Ishikawa (cell line): ENCODE measurements at regions not wholly inside any gene's neighbourhood (a gene's known extent, or its start where the extent isn't known, plus 50 kb on each side); places are given as distances from the start of the nearest gene placed in this dataset.

Experiments used
- CEBPB ChIP-seq: IDR thresholded peaks from 2 replicates; pipeline ENCODE4 v1.6.1; 2012
- CREB1 ChIP-seq: IDR thresholded peaks from 2 replicates; pipeline ENCODE4 v1.6.1; 2012; ENCODE audit warnings: low read depth
- EGR1 ChIP-seq: IDR thresholded peaks from 2 replicates; pipeline ENCODE4 v1.6.1; 2012
- EP300 ChIP-seq: IDR thresholded peaks from 2 replicates; pipeline ENCODE4 v1.6.1; 2012; ENCODE audit warnings: borderline replicate concordance
- FOXM1 ChIP-seq: IDR thresholded peaks from 2 replicates; pipeline ENCODE4 v1.6.1; 2012; ENCODE audit warnings: low read depth, borderline replicate concordance
- MAX ChIP-seq: IDR thresholded peaks from 2 replicates; pipeline ENCODE4 v1.6.1; 2012
- NFIC ChIP-seq: IDR thresholded peaks from 2 replicates; pipeline ENCODE4 v1.6.1; 2012
- RAD21 ChIP-seq: IDR thresholded peaks from 2 replicates; pipeline ENCODE4 v1.6.1; 2012; ENCODE audit warnings: low read depth
- TAF1 ChIP-seq: IDR thresholded peaks from 2 replicates; pipeline ENCODE4 v1.6.1; 2012; ENCODE audit warnings: low read depth, mild to moderate bottlenecking
- TCF12 ChIP-seq: IDR thresholded peaks from 2 replicates; pipeline ENCODE4 v1.6.1; 2012; ENCODE audit warnings: low read depth
- TEAD4 ChIP-seq: IDR thresholded peaks from 2 replicates; pipeline ENCODE4 v1.6.1; 2012
- YY1 ChIP-seq: IDR thresholded peaks from 2 replicates; pipeline ENCODE4 v1.6.1; 2012; ENCODE audit warnings: low read depth
- ZBTB7A ChIP-seq: IDR thresholded peaks from 2 replicates; pipeline ENCODE4 v1.6.1; 2012; ENCODE audit warnings: low read depth
- TF ChIP-seq, protein P1 (sequence below): IDR thresholded peaks from 2 replicates; pipeline ENCODE4 v1.6.1; 2012; ENCODE audit warnings: low read depth, mild to moderate bottlenecking
- TF ChIP-seq, protein P2 (sequence below): IDR thresholded peaks from 2 replicates; pipeline ENCODE4 v1.6.1; 2012

- TF ChIP-seq, protein P1, sequence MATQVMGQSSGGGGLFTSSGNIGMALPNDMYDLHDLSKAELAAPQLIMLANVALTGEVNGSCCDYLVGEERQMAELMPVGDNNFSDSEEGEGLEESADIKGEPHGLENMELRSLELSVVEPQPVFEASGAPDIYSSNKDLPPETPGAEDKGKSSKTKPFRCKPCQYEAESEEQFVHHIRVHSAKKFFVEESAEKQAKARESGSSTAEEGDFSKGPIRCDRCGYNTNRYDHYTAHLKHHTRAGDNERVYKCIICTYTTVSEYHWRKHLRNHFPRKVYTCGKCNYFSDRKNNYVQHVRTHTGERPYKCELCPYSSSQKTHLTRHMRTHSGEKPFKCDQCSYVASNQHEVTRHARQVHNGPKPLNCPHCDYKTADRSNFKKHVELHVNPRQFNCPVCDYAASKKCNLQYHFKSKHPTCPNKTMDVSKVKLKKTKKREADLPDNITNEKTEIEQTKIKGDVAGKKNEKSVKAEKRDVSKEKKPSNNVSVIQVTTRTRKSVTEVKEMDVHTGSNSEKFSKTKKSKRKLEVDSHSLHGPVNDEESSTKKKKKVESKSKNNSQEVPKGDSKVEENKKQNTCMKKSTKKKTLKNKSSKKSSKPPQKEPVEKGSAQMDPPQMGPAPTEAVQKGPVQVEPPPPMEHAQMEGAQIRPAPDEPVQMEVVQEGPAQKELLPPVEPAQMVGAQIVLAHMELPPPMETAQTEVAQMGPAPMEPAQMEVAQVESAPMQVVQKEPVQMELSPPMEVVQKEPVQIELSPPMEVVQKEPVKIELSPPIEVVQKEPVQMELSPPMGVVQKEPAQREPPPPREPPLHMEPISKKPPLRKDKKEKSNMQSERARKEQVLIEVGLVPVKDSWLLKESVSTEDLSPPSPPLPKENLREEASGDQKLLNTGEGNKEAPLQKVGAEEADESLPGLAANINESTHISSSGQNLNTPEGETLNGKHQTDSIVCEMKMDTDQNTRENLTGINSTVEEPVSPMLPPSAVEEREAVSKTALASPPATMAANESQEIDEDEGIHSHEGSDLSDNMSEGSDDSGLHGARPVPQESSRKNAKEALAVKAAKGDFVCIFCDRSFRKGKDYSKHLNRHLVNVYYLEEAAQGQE, result no peak
- TF ChIP-seq RAD21, result no peak
- TF ChIP-seq CREB1, result no peak
- TF ChIP-seq MAX, result no peak
- no peak for TF ChIP-seq TAF1
- TF ChIP-seq CEBPB, result no peak
- no peak for TF ChIP-seq TCF12
- TF ChIP-seq ZBTB7A, result no peak
- no peak for TF ChIP-seq YY1
- TF ChIP-seq TEAD4, result no peak
- TF ChIP-seq, protein P2, sequence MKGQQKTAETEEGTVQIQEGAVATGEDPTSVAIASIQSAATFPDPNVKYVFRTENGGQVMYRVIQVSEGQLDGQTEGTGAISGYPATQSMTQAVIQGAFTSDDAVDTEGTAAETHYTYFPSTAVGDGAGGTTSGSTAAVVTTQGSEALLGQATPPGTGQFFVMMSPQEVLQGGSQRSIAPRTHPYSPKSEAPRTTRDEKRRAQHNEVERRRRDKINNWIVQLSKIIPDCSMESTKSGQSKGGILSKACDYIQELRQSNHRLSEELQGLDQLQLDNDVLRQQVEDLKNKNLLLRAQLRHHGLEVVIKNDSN, result no peak
Observed at GRCh38 chr2:235319095-235319494, 174.7 kb upstream of the AGAP1 start.

DNA sequence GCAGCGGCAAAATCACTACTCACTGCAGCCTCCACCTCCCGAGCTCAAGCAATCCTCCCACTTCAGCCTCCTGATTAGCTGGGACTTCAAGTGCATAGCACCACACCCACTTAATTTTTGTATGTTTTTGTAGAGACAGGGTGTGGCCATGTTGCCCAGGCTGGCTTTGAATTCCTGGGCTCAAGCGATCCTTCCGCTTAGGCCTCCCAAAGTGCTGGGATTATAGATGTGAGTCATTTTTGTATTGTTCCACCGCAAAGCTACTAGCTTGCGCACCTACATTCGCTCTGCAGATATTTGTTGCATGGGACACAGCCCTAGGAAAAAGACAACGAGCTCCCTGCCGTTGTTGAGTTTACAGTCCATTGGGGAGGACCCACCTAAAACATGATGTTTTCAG lies 173.5 kb upstream of the AGAP1 start:
- TF ChIP-seq MAX, result no peak
- TF ChIP-seq TCF12, result no peak
- no peak for TF ChIP-seq TAF1
- no peak for TF ChIP-seq NFIC
- no peak for TF ChIP-seq FOXM1
- TF ChIP-seq TEAD4, result no peak; the same call in 1 of the 2 replicates
- TF ChIP-seq CREB1, result no peak
- no peak for TF ChIP-seq RAD21
- TF ChIP-seq EGR1, result no peak
- TF ChIP-seq, protein P1, result no peak
- no peak for TF ChIP-seq CEBPB
- no peak for TF ChIP-seq ZBTB7A
- no peak for TF ChIP-seq YY1
- TF ChIP-seq, protein P2, result no peak

- TF ChIP-seq CREB1 (no peak), EGR1 (no peak), EP300 (no peak), NFIC (no peak), YY1 (no peak), RAD21 (no peak), CEBPB (no peak)
- TF ChIP-seq, protein P2, result no peak
Observed at GRCh38 chr2:235324324-235324723, 169.5 kb upstream of the AGAP1 start.

GRCh38 chr2:235325151-235325550 lies 168.7 kb upstream of the AGAP1 start:
- TF ChIP-seq FOXM1 (no peak), EGR1 (no peak), MAX (no peak), TCF12 (no peak), NFIC (no peak), RAD21 (no peak), YY1 (no peak), ZBTB7A (no peak), TAF1 (no peak), CEBPB (no peak), EP300 (no peak), TEAD4 (no peak), CREB1 (no peak)
- TF ChIP-seq, protein P2, result no peak
- TF ChIP-seq, protein P1, result no peak
